NT2/D1 (cell line): ENCODE measurements at regions not wholly inside any gene's neighbourhood (a gene's known extent, or its start where the extent isn't known, plus 50 kb on each side); places are given as distances from the start of the nearest gene placed in this dataset.

Experiments used
- SUZ12 ChIP-seq: IDR thresholded peaks from 2 replicates; pipeline ENCODE4 v1.6.1; 2011; ENCODE audit not compliant: insufficient read length, insufficient read depth; ENCODE audit errors: extremely low read depth
- YY1 ChIP-seq: IDR thresholded peaks from 2 replicates; pipeline ENCODE4 v1.6.1; 2011; ENCODE audit not compliant: insufficient read length, insufficient read depth
- ZNF274 ChIP-seq: IDR thresholded peaks from 2 replicates; pipeline ENCODE4 v1.6.1; 2011; ENCODE audit warnings: mild to moderate bottlenecking, low read depth, low read length

DNA sequence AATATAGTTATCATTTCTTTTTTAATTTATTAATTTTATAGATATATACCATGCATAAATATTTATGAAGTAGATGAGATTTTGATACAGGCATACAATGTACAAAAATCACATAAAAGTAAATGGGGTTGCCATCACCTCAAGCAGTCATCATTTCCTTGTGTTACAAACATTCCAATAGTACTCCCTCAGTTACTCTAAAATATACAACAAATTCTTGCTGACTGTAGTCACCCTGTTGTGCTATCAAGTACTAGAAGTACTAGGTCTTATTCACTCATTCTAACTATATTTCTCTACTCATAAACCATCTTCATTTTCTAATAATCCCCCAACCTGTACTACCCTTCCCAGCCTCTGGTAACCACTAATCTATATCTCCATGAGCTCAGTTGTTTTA lies 432.6 kb upstream of the SYT1 start:
- TF ChIP-seq ZNF274, result no peak
- TF ChIP-seq YY1, result no peak
- TF ChIP-seq SUZ12, result no peak
